GM04504 (cell line): ENCODE measurements at regions not wholly inside any gene's neighbourhood (a gene's known extent, or its start where the extent isn't known, plus 50 kb on each side); places are given as distances from the start of the nearest gene placed in this dataset.
"Not testable (repeated sequence)": the region's sequence is repeated elsewhere in the genome, so short reads cannot be mapped to it uniquely, and the experiment has no call there.

Experiments used
- DNase-seq: peaks from one replicate; pipeline ENCODE4 v3.0.0-alpha.2; 2012; ENCODE audit warnings: low read depth

- no peak for DNase-seq
Measured at GRCh38 chr6:1230689-1231605, 81.0 kb upstream of the FOXQ1 start.

DNA sequence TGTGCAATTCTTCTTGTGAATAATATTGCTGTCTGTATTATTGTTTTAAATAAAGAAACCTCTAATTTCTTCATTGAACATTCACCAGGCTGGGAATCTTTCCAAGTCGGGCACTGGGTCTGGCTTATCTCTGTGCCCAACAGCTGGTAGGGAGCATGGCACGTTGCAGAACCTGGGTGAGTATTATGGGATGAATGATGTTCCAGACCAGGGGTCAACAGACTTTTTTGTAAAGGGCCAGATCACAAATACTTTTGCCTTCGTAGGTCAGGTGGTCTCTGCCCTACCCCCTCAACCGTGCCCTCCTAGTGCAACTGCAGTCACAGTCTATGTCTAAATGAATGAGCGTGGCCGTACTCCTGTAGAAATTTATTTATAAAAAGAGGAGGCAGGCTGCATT lies 81.6 kb upstream of the FOXQ1 start:
- no peak for DNase-seq

GRCh38 chr6:1229808-1230207 lies 82.1 kb upstream of the FOXQ1 start:
- DNase-seq: no peak

- DNase-seq: no peak
Measured at GRCh38 chr6:1229301-1229700, 82.6 kb upstream of the FOXQ1 start.

GRCh38 chr6:1228754-1229191 lies 83.1 kb upstream of the FOXQ1 start:
- no peak for DNase-seq

DNA sequence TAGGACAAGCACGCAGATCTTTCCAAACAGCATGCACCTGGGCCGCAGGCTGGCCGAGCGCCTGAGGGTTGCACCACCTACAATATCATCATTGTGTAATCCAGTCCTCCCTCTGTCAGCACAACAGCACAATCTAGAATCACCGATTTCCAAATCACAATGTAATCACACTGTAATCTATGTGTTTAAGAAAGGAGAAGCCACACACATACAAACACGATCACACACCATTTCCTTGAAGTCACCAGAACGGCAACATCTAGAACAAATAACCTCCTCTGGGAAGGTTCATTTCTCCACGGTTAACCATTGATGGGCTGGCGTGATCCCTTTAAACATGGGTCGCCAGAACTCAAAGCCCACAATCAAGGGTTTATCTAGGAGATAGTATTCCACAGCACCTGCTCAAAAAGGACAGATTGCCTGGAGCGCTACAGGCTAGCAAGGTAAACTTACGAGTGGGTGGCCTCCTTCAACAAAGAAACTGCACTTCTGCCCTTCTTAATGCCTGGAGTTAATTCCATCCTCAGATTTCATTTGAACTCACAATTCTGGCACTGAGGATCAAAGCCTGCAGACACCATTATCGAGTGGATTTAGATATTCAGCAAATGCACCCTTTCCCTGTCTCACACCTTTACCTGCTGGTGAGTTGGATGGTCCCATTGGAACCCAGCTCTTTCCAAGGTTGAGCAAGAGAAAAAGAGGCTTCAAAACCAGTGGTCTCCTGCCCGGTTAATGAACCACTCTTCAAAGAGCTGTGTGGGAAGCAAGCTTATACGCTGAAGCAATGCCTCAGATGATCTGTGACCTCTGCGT lies 83.8 kb upstream of the FOXQ1 start:
- DNase-seq: no peak

DNA sequence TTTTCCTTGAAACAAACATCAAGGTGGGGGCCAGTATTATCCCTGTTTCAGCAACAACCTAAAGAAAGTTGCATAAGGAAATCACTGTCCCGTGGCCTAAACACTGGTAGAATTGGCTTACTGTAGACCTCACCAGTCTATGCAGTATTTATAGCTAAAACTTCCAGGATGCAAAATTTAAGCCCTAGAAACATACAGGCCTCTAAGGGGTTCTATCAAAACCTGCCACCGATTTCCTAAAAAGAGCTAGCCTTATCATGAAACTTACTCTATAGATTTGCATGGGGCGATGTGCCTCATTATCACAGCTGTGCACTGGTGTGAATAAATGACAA lies 84.3 kb upstream of the FOXQ1 start:
- no peak for DNase-seq

DNA sequence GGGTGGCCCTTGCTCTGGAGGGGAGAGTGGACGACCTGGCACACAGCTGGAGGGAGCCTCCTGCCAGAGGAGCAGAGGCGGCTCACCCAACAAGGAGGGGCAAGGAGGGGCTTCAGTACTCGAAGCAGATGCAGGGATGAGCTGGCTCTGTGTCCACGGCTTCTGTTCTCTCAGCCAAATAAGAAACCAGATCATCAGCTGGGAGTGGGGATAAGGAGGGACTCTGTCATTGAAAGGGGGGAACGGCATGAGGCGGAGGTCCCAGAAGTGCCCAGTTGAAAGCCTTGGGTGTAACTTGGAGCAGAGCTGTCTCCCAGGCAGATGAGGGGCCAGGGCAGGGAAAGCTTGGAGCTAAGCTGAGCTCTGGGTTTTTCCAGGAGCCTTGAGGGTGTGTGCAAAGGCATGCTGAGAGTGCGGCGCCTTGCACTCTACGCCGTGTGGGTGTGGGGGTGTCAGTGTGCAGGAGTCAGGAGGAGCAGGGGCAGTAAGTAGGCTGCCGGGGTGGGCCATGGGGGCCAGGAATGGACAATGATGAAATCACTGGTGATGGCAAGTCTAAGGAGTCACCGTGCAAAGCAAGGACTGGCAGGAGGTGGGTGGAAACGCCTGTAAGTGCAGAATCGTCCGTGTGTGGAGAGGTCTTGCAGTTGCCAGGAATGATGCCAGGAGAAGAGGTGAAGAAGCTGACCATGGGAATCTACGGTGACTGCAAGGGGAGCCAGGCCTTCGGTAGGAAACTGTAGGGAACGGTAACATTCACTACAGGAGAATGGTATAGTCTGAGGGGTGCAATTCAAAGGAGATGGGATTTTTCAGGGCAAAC lies 85.4 kb upstream of the FOXQ1 start:
- DNase-seq: no peak

DNA sequence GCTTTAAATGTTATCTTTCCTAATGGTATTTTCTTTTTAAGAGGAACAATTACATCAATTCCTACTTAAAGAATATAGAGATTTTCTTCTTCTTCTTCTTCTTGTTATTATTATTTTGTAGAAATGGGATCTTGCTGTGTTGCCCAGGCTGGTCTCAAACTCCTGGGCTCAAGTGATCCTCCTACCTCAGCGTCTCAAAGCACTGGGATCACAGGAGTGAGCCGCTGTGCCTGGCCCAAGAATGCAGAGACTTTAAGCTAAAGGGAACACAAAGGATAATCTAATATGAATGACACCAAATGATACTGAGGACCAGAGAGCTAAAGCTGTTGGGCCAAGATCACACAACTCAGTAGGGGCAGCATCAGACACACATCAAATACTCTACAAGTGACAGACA lies 87.4 kb upstream of the FOXQ1 start:
- DNase-seq: no peak

DNA sequence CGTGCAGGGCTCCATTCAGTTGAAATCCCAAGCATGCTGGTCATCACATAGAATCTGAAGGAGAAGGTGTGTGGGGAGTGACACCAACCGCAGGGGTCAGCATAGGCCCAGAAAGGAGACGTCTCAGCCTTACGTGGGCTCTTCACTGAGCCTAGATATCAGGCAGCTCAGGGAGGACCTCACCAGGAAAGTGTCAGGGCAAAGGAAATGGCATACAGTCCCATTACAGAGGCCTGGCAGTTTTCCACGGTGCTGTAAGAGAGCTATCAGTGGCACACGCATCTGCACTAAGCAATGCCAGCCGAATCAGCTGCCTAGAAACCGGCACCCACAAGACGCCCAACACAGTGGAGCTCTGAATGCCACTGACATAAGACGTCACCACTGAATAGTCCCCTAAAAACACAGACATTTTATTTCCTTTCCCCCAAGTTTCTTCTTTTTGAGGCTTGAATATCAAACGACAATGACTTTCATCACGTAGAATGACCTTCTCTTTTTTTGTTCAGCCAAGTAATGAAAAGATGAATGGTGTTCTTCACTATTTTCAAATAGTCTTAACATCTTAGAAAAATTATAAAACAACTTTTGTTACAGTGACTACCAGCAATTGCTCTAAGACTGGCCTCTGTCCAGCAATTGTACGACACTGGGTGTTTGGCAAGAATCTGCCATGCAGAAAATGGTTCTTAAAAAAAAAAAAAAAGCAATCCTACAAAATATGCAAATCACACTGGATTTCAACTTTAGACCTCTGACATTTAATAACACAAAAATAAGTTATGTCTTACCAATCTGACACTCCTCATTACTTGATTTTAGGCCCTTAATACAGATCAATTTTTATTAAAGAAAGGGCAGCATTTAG lies 88.9 kb upstream of the FOXQ1 start:
- DNase-seq: no peak

DNA sequence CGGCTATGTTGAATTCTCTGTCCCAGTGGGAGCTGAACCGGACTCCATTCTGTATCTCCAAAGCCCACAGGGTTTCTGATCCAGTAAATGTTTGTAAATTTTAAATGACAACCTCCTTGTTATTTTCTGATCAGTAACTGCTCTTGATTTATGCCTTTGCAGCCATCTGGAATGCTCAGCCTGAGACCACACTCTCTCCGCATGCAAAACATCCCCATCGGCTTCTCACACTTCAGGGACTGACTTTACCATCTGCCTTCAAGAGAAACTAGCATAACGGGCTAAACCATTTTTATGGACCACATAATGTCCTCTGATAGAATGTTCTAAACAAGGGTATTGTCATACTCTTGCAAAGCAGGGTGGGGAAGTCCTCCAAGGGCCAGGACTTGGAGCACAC lies 94.5 kb upstream of the FOXQ1 start:
- no peak for DNase-seq

GRCh38 chr6:1216488-1216974 lies 95.4 kb upstream of the FOXQ1 start:
- no peak for DNase-seq

- no peak for DNase-seq
Measured at GRCh38 chr6:1215884-1216487, 95.9 kb upstream of the FOXQ1 start.

DNA sequence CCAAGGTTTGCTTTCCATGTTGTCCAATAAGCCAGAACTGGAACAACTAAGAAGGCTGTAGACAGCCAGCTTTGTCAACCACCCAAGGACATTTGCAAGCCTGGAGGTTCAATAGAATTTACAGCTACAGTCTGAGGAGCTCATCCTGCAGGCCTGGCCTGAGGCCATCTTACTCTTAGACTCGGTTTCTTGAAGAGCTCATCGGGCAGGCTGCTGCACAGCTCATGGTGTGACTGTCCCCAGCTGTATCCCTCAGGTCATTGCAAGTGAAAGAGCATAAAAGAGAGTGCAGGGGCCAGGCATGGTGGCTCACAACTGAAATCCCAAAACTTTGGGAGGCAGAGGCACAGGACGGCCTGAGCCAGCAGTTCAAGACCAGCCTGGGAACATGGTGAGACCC lies 96.9 kb upstream of the FOXQ1 start:
- no peak for DNase-seq

DNA sequence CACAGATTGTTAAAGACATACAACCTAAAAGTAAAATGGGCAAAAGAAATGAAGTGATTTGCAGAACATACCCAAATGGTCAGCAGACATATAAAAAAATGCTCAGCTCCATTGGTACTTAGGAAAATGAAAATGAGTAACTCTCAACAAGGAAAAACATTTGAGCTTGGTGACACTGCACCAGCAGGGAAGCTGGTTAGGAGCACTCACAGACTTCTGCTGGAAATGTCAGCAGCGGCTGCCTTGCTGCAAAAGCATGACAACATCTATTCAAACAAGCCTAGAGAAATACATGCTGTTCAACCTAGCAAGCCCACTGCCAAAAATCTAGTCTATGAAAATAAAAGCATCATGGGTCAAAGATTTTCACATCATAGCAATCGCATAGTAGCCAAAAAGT lies 99.0 kb upstream of the FOXQ1 start:
- no peak for DNase-seq

DNA sequence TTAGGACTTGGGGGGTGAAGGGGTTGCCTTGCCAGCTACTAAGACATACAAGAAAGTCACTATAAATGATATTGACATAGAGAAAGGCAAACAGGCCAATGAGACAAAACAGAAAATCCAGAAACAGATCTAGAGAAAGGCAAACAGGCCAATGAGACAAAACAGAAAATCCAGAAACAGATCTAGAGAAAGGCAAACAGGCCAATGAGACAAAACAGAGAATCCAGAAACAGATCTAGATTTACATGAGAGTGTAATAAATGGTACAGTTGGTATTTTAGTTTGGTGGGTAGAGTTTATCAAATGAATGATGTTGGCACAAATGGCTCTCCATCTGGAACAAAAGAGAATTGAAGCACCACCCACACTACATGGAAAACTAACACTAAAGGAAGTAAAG lies 99.8 kb upstream of the FOXQ1 start:
- not testable (repeated sequence) for DNase-seq

DNA sequence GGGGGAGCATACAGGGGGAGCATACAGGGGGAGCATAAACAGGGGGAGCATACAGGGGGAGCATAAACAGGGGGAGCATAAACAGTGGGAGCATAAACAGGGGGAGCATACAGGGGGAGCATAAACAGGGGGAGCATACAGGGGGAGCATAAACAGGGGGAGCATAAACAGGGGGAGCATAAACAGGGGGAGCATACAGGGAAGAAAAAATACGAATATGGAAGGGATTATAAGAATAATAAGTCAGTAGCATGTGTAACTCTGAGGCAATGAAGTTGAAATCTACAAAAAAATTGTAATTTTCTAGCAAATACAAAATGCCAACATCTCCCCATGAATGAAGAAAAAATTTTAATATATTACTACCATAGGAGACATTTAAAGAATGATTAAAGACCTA lies 101.3 kb upstream of the FOXQ1 start:
- DNase-seq: not testable (repeated sequence)

GRCh38 chr6:1208876-1209275 lies 103.0 kb upstream of the FOXQ1 start:
- DNase-seq: no peak

DNA sequence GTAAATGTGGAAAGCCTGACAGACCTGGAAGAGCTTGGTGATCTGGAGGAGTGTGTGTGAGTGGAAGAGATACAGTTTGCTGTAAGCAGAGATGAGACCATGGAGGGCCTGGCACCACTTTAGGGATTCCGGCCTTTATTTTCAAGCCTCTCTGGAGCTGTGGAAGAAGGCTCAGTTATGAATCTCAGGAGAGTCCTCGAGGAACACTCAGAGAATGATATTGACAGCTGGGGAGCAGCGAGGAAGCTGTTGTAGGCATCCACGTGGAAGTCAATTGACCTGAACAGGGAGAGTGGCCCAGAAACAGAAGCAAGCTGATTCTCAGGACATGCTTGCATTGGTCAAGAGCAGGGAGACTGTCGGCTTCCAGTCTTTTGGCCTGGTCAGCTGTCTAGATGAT lies 108.4 kb upstream of the FOXQ1 start:
- no peak for DNase-seq

DNA sequence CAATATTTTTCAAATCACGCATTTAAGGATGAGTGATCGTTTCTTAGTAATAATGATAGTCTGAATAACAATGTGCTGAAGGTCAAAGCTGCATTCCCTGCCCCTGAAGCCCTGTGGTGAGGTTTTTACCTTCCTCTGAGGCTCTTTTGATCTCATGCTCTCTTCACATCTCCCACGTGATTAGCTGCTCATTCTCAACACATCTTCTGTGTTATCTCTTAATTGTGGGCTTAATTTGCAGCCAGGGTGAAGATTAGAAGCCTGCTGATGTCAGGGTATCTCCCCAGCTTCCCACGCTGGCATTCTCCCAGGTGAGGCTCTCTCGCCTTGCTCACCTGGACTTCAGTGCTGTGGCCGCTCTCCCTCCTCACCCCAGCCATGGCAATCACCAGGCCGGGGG lies 109.7 kb upstream of the FOXQ1 start:
- no peak for DNase-seq
